ENCODE measurements at regions not wholly inside any gene's neighbourhood (a gene's known extent, or its start where the extent isn't known, plus 50 kb on each side); places are given as distances from the start of the nearest gene placed in this dataset.

DNA sequence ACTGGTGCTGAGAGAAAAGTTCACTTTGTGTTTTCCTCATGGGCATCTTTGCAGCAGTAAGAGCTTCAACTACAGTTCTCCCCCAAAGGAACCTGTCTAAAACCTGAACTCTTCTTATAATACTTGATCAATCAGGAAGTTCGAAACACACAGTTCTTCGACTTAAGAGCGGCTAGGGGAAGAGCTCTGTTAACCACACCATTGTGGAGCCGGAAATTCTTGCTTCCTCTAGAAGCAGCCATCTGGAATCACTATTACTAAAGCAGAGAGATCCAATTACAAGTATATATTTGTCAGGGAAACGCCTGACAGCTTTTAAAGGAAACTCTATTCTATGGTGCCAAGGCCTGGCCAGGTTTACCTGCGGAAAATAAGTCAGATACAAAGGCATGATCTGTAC, 337.3 kb upstream of the CBLB start:
- TF ChIP-seq, protein P1, sequence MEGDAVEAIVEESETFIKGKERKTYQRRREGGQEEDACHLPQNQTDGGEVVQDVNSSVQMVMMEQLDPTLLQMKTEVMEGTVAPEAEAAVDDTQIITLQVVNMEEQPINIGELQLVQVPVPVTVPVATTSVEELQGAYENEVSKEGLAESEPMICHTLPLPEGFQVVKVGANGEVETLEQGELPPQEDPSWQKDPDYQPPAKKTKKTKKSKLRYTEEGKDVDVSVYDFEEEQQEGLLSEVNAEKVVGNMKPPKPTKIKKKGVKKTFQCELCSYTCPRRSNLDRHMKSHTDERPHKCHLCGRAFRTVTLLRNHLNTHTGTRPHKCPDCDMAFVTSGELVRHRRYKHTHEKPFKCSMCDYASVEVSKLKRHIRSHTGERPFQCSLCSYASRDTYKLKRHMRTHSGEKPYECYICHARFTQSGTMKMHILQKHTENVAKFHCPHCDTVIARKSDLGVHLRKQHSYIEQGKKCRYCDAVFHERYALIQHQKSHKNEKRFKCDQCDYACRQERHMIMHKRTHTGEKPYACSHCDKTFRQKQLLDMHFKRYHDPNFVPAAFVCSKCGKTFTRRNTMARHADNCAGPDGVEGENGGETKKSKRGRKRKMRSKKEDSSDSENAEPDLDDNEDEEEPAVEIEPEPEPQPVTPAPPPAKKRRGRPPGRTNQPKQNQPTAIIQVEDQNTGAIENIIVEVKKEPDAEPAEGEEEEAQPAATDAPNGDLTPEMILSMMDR (IDR thresholded peaks at IDR 0.05): no peak
- TF ChIP-seq POLR2A (IDR thresholded peaks at IDR 0.05) (no peak), EP300 (IDR thresholded peaks at IDR 0.05) (no peak), POLR2AphosphoS5 (IDR thresholded peaks at IDR 0.05) (no peak)

All from upper lobe of left lung (tissue), 4 donors.